H1 (cell line): ENCODE measurements at regions not wholly inside any gene's neighbourhood (a gene's known extent, or its start where the extent isn't known, plus 50 kb on each side); places are given as distances from the start of the nearest gene placed in this dataset.

ENCODE experiments used
- CTCF ChIA-PET: fragments of 300-600 bp; sonication (Branson Sonifier 250); formaldehyde crosslinking; loops from one replicate; lab custom pipeline; 2021; ENCODE audit not compliant: partially characterized antibody; lab: Charles Lee
- POLR2A ChIA-PET: fragments of 300-600 bp; sonication (Branson Sonifier 250); formaldehyde crosslinking; loops from one replicate; lab custom pipeline; 2021; ENCODE audit warnings: inconsistent platforms; ENCODE audit not compliant: partially characterized antibody; lab: Charles Lee
- DNase-seq, 2 experiments: peaks; one replicate each; pipeline versions ENCODE4 v3.0.0 to v3.0.0-alpha.2; 2010 to 2022; ENCODE audit warnings: low spot score in 2 of 2, low read depth in 1 of 2, mixed read lengths in 1 of 2
- FAIRE-seq: peaks from 2 replicates; lab custom pipeline; 2011; peaks lifted over from hg19 to GRCh38; lab: Jason Lieb, UNC
- H2AFZ ChIP-seq: 2 replicates; pipeline ENCODE4 v1.8.1; 2012; ENCODE audit warnings: low read length, inconsistent platforms
- H2AK5ac ChIP-seq: 2 replicates; pipeline ENCODE4 v1.6.1; 2013; ENCODE audit warnings: low read depth, low read length
- H2BK120ac ChIP-seq: replicated peaks from 2 replicates; pipeline ENCODE3; 2013; ENCODE audit warnings: low read depth, low read length, inconsistent platforms
- H2BK12ac ChIP-seq: 2 replicates; pipeline ENCODE4 v1.6.1; 2013; ENCODE audit warnings: low read depth, low read length
- H2BK15ac ChIP-seq: 2 replicates; pipeline ENCODE4 v1.6.1; 2013; ENCODE audit warnings: low read length
- H2BK20ac ChIP-seq: 2 replicates; pipeline ENCODE4 v1.6.1; 2013; ENCODE audit warnings: low read length
- H2BK5ac ChIP-seq: 2 replicates; pipeline ENCODE4 v1.6.1; 2013; ENCODE audit warnings: low read depth, low read length
- H3K14ac ChIP-seq: 2 replicates; pipeline ENCODE4 v1.6.1; 2013; ENCODE audit warnings: inconsistent platforms; ENCODE audit not compliant: insufficient read length
- H3K18ac ChIP-seq: 2 replicates; pipeline ENCODE4 v1.6.1; 2013; ENCODE audit warnings: low read length; ENCODE audit errors: extremely low read depth
- H3K23ac ChIP-seq: 2 replicates; pipeline ENCODE4 v1.6.1; 2013; ENCODE audit warnings: inconsistent platforms; ENCODE audit not compliant: insufficient read length
- H3K23me2 ChIP-seq: 2 replicates; pipeline ENCODE4 v1.6.1; 2013; ENCODE audit warnings: low read depth, low read length
- H3K27ac ChIP-seq: 2 replicates; pipeline ENCODE4 v1.6.1; 2011; ENCODE audit warnings: low read depth, low read length, inconsistent platforms
- H3K27me3 ChIP-seq, 4 experiments: replicated peaks in 1 of 4; 1 replicate in 1 of 4; 2 replicates in 3 of 4; pipeline versions ENCODE4 v1.6.1 to v1.8.1; 2011 to 2013; ENCODE audit warnings: low read length in 3 of 4, mild to moderate bottlenecking in 3 of 4, inconsistent platforms in 2 of 4, mixed read lengths in 2 of 4, moderate library complexity in 1 of 4; ENCODE audit not compliant: control insufficient read depth in 3 of 4, insufficient read depth in 3 of 4; ENCODE audit errors: extremely low read depth in 1 of 4
- H3K36me3 ChIP-seq, 4 experiments: 2 replicates each; pipeline versions ENCODE4 v1.6.1 to v1.8.1; 2011 to 2013; ENCODE audit warnings: mild to moderate bottlenecking in 4 of 4, low read length in 3 of 4, moderate library complexity in 2 of 4, control low read depth in 1 of 4, inconsistent platforms in 1 of 4; ENCODE audit not compliant: insufficient read depth in 4 of 4, control insufficient read depth in 2 of 4
- H3K4ac ChIP-seq: replicated peaks from 2 replicates; pipeline ENCODE3; 2013; ENCODE audit warnings: low read length, low read depth, mixed read lengths, inconsistent platforms; ENCODE audit not compliant: insufficient read length
- H3K4me1 ChIP-seq, 4 experiments: replicated peaks in 1 of 4; 1 replicate in 1 of 4; 2 replicates in 3 of 4; pipeline versions ENCODE4 v1.6.1 to v1.8.1; 2011 to 2013; ENCODE audit warnings: low read length in 3 of 4, inconsistent platforms in 2 of 4, mixed read lengths in 1 of 4; ENCODE audit not compliant: insufficient read depth in 4 of 4, control insufficient read depth in 3 of 4
- H3K4me2 ChIP-seq, 2 experiments: 2 replicates each; pipeline versions ENCODE4 v1.6.1 to v1.8.1; 2011 to 2013; ENCODE audit warnings: low read depth in 2 of 2, low read length in 2 of 2, control low read depth in 1 of 2, inconsistent platforms in 1 of 2, mild to moderate bottlenecking in 1 of 2; ENCODE audit not compliant: insufficient read depth in 1 of 2
- H3K4me3 ChIP-seq, 4 experiments: fragments of 200-600, 300-600 bp in 1 of 4; sonication (generic), shearing (Covaris generic), sonication (Bioruptor Twin) in 1 of 4; 2 replicates each; pipeline versions ENCODE4 v1.5.1 to v1.8.1; 2011 to 2016; ENCODE audit warnings: low read length in 4 of 4, low read depth in 3 of 4, control low read depth in 2 of 4, inconsistent platforms in 2 of 4, mild to moderate bottlenecking in 2 of 4, mixed read lengths in 1 of 4, moderate library complexity in 1 of 4; ENCODE audit not compliant: insufficient read depth in 2 of 4; ENCODE audit errors: extremely low read depth in 1 of 4
- H3K56ac ChIP-seq: replicated peaks from 2 replicates; pipeline ENCODE3; 2013; ENCODE audit warnings: low read depth, mild to moderate bottlenecking, mixed read lengths, low read length, inconsistent platforms; ENCODE audit not compliant: insufficient read length
- H3K79me1 ChIP-seq: 2 replicates; pipeline ENCODE4 v1.6.1; 2013; ENCODE audit warnings: low read depth, low read length, control low read depth
- H3K79me2 ChIP-seq, 2 experiments: 2 replicates each; pipeline versions ENCODE4 v1.6.1 to v1.8.1; 2012 to 2013; ENCODE audit warnings: low read length in 2 of 2, mild to moderate bottlenecking in 2 of 2, inconsistent platforms in 1 of 2; ENCODE audit not compliant: insufficient read depth in 2 of 2, control insufficient read depth in 1 of 2
- H3K9ac ChIP-seq, 4 experiments: replicated peaks in 1 of 4; 1 replicate in 1 of 4; 2 replicates in 3 of 4; pipeline versions ENCODE4 v1.6.1 to v1.8.1; 2011 to 2013; ENCODE audit warnings: low read depth in 3 of 4, low read length in 3 of 4, control low read depth in 2 of 4, mild to moderate bottlenecking in 2 of 4, moderate library complexity in 2 of 4, inconsistent platforms in 1 of 4; ENCODE audit errors: extremely low read depth in 1 of 4
- H3K9me3 ChIP-seq, 2 experiments: 2 replicates each; pipeline versions ENCODE4 v1.6.1 to v1.8.1; 2012 to 2013; ENCODE audit warnings: mild to moderate bottlenecking in 2 of 2, moderate library complexity in 2 of 2, control low read depth in 1 of 2, inconsistent platforms in 1 of 2, low read depth in 1 of 2, low read length in 1 of 2, mixed read lengths in 1 of 2; ENCODE audit not compliant: insufficient read depth in 2 of 2
- H4K20me1 ChIP-seq, 2 experiments: replicated peaks in 1 of 2; 2 replicates each; pipeline versions ENCODE3 to v1.8.1; 2011 to 2013; ENCODE audit warnings: inconsistent platforms in 2 of 2, low read length in 2 of 2, mild to moderate bottlenecking in 1 of 2; ENCODE audit not compliant: insufficient read depth in 2 of 2, control insufficient read depth in 1 of 2
- H4K5ac ChIP-seq: 2 replicates; pipeline ENCODE4 v1.6.1; 2013; ENCODE audit warnings: low read length, low read depth, mixed read lengths, inconsistent platforms; ENCODE audit not compliant: insufficient read length
- H4K8ac ChIP-seq: 2 replicates; pipeline ENCODE4 v1.8.0; 2013; ENCODE audit warnings: mild to moderate bottlenecking, moderate library complexity, low read length, inconsistent platforms; ENCODE audit not compliant: insufficient read depth; ENCODE audit errors: extremely low read depth
- H4K91ac ChIP-seq: replicated peaks from 2 replicates; pipeline ENCODE3; 2013; ENCODE audit warnings: low read length, mixed read lengths, inconsistent platforms; ENCODE audit not compliant: insufficient read length
- ATF2 ChIP-seq: IDR thresholded peaks from 2 replicates; pipeline ENCODE4 v1.6.1; 2012; ENCODE audit warnings: low read length, inconsistent platforms
- BRCA1 ChIP-seq: IDR thresholded peaks from 2 replicates; pipeline ENCODE4 v1.6.1; 2012; ENCODE audit warnings: low read depth, low read length, improper control_type of control experiment
- CREB1 ChIP-seq: IDR thresholded peaks from 2 replicates; pipeline ENCODE4 v1.6.1; 2012; ENCODE audit warnings: inconsistent platforms
- RBBP5 ChIP-seq: IDR thresholded peaks from 2 replicates; pipeline ENCODE4 v1.7.1; 2012; ENCODE audit warnings: low read depth, mild to moderate bottlenecking, inconsistent platforms, low read length, moderate library complexity, borderline replicate concordance
- TAF7 ChIP-seq: optimal IDR thresholded peaks from 2 replicates; pipeline ENCODE3; 2011; ENCODE audit warnings: low read depth, mild to moderate bottlenecking, inconsistent platforms, low read length, moderate library complexity, borderline replicate concordance
- TCF12 ChIP-seq: IDR thresholded peaks from 2 replicates; pipeline ENCODE4 v1.6.1; 2011; ENCODE audit warnings: low read depth, mild to moderate bottlenecking, low read length
- WGBS, 2 experiments: shearing (Covaris generic) in 1 of 2; methylation state at CpG; one replicate each; pipeline versions ENCODE4 v1.1.6 to v1.1.7; 2013 to 2015; ENCODE audit warnings: low lambda C conversion rate in 2 of 2, mixed read lengths in 2 of 2, inconsistent platforms in 1 of 2, low coverage in 1 of 2, missing lambda C conversion rate in 1 of 2; ENCODE audit not compliant: insufficient replicate concordance in 2 of 2, insufficient coverage in 1 of 2, insufficient read length in 1 of 2; ENCODE audit errors: extremely low coverage in 1 of 2, missing lambda C conversion rate in 1 of 2; 5-methylcytosine and 5-hydroxymethylcytosine counted together

DNA sequence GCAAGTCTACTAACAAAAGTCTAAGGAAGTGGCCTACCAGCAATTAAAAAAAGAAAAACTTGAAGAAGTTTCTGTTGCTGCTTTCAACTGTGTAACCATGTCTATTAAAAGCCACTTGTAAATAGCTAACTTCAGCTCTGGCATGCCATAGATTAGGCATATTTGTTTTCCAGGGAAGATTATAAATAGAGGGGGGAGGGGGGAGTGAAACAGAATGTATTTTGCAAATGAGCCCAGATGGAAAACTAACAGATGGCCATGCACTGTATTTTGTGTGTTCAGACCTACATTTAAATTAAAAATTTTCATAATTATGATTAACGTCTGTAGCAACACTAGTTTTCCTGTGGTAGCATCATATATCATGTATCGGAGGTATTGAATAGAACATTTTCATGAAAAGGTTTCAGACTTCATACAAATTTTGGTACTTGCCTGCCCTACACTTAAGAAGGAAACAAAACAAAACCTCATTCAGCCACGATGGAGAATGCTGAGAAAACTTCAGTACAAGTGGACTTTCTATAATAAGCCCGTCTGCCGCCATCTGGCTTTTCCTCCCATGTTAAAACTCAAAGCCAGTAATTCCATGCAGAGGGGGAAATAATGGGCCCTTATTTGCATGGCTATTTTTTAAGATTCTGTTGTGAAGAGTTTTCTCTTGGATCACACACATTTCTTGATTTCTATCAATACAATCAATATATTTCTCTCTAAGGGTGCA lies 220.4 kb upstream of the SMARCA2 start:
- no peak overlapping the region for H3K23ac ChIP-seq
- no peak for FAIRE-seq

More for the DNA sequence above, 220.4 kb upstream of the SMARCA2 start:
- no peak overlapping the region for H3K27ac ChIP-seq
- H3K36me3 ChIP-seq: no peaks in the 10 kb centered on the region
- H3K56ac ChIP-seq: no peak overlapping the region
- H3K14ac ChIP-seq: no peak overlapping the region
- no peak overlapping the region for H2BK120ac ChIP-seq
- no peaks in the 10 kb centered on the region for H3K4me1 ChIP-seq
- H3K4me3 ChIP-seq: no peak overlapping the region
- no peak overlapping the region for H2AFZ ChIP-seq
- no peak overlapping the region for H2BK20ac ChIP-seq
- no peaks in the 10 kb centered on the region for H3K23me2 ChIP-seq
- H4K5ac ChIP-seq: no peak overlapping the region
- no peak overlapping the region for H4K8ac ChIP-seq
- WGBS, 2 experiments: 82% methylated on average over 5 of the region's 5 CpGs; no CpG with 5 or more reads in 1 of the 2 experiments
- no peak overlapping the region for H4K91ac ChIP-seq
- no peaks in the 10 kb centered on the region for H3K79me1 ChIP-seq
- TF ChIP-seq TAF7 (no peak), TCF12 (no peak), BRCA1 (no peak), RBBP5 (no peak), CREB1 (no peak), ATF2 (no peak)
- H2AK5ac ChIP-seq: no peak overlapping the region
- no peaks in the 10 kb centered on the region for H3K79me2 ChIP-seq
- H3K4ac ChIP-seq: no peak overlapping the region
- H3K27me3 ChIP-seq: no peaks in the 10 kb centered on the region
- ChIA-PET POLR2A (no interaction called here), CTCF (interaction anchor here (0.6 to 1.0 kb wide), 2 partner anchors 10 to 63 kb away, joined by 3 read pairs; no protein-coding TSS in a partner anchor)
- no peak overlapping the region for H3K9ac ChIP-seq
- no peaks in the 10 kb centered on the region for H3K9me3 ChIP-seq
- H2BK15ac ChIP-seq: no peak overlapping the region
- H3K18ac ChIP-seq: no peak overlapping the region
- H3K4me2 ChIP-seq: no peak overlapping the region
- no peak overlapping the region for H2BK5ac ChIP-seq
- no peak for DNase-seq
- H4K20me1 ChIP-seq: no peaks in the 10 kb centered on the region
- H2BK12ac ChIP-seq: no peak overlapping the region
